ENCODE measurements at regions not wholly inside any gene's neighbourhood (a gene's known extent, or its start where the extent isn't known, plus 50 kb on each side); places are given as distances from the start of the nearest gene placed in this dataset.

- TF ChIP-seq POLR2AphosphoS5 (IDR thresholded peaks at IDR 0.05; ENCODE audit: low read depth, low read length): no peak
- TF ChIP-seq CTCF (IDR thresholded peaks at IDR 0.05): no peak
- no peak for TF ChIP-seq REST (IDR thresholded peaks at IDR 0.05; ENCODE audit: insufficient read depth in 1 of 2, low read depth in 2 of 2, low read length in 1 of 2)
- TF ChIP-seq SIN3A (IDR thresholded peaks at IDR 0.05; ENCODE audit: borderline replicate concordance, insufficient read depth, low read depth, low read length): no peak
Measured at GRCh38 chr7:35854311-35854710, 53.5 kb downstream of the SEPTIN7 start.
